Activated CD8-positive, alpha-beta memory T cell treated with anti-CD3 and anti-CD28 coated beads for 36 hours (primary cell): ENCODE measurements at regions not wholly inside any gene's neighbourhood (a gene's known extent, or its start where the extent isn't known, plus 50 kb on each side); places are given as distances from the start of the nearest gene placed in this dataset.

Experiments used
- CTCF ChIA-PET: fragments of 350-600 bp; sonication (Branson Sonifier 250); formaldehyde crosslinking; loops from one replicate; lab custom pipeline; 2021; ENCODE audit warnings: antibody characterized with exemption; lab: Charles Lee
- POLR2A ChIA-PET: fragments of 350-600 bp; sonication (Branson Sonifier 250); formaldehyde crosslinking; loops from one replicate; lab custom pipeline; 2021; ENCODE audit warnings: antibody characterized with exemption; lab: Charles Lee

- ChIA-PET CTCF (interaction anchor here (1.5 kb wide), 1 partner anchor 20 kb away, joined by 3 read pairs; no protein-coding TSS in a partner anchor), POLR2A (no interaction called here)
These were observed 270.7 kb upstream of the SSTR1 start for GRCh38 chr14:37936971-37937370.

DNA sequence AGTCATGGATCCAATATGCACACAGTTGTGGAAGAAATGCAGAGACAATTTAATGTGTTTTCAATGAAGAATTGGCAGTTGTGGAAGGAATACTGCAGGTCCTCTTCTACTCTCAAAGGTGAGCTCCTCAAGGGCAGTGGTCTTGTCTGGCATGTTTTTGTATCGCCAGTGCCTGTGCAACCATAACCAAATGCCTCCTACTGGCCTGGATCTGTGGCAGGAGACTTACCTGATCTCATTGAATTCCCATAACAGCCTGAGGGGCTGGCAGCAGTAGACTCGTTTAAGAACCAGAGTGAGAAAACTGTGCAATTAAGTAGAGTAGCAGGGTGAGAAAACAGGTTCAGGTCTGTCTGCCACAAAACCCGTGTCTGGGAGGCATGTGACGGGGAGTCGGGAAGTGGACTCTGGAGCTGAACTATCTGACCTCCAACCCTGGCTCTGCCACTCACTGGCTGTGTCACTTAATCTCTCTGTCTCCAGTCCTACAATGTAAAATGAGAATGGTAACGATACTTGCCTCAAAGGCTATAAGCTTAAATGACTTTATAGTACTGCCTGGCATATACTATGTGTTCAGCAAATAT, 268.2 kb upstream of the SSTR1 start:
- ChIA-PET POLR2A (no interaction called here), CTCF (no interaction called here)

GRCh38 chr14:37945959-37946358, 261.7 kb upstream of the SSTR1 start:
- POLR2A ChIA-PET = no interaction called here
- CTCF ChIA-PET = no interaction called here

- POLR2A ChIA-PET = no interaction called here
- CTCF ChIA-PET = no interaction called here
These were observed 260.9 kb upstream of the SSTR1 start for GRCh38 chr14:37946819-37947218.

GRCh38 chr14:37948266-37948665, 259.4 kb upstream of the SSTR1 start:
- POLR2A ChIA-PET = no interaction called here
- CTCF ChIA-PET = no interaction called here

DNA sequence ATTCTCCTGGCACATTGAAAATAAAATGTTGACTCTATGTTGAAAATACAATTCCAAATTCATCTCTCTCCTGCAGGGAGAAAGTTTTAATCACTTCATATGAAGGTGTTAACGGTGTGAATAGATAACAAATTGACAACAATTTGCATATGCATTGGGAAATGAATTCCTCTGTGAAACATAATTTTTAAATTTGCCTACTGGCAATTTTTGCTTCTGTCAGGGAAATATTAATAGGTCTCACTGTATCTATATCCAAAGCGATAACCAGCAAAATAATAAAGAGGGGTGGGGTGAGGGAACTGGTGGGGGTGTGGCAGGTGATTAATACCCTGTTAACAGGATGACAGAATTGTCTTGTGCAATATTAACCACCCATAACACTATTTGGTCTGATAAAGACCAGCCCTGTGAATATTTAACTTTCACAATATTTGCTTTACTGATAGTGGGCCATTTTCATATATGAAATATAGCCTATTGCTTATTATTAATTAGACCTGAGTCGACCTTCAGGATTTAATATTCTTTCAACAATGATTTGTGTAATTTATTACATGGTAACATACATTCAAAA, 239.0 kb upstream of the SSTR1 start:
- CTCF ChIA-PET = no interaction called here
- POLR2A ChIA-PET = no interaction called here

GRCh38 chr14:37969511-37969979, 238.2 kb upstream of the SSTR1 start:
- POLR2A ChIA-PET = no interaction called here
- CTCF ChIA-PET = no interaction called here

- POLR2A ChIA-PET = no interaction called here
- CTCF ChIA-PET = no interaction called here
These were observed 237.0 kb upstream of the SSTR1 start for GRCh38 chr14:37970696-37971095.

- ChIA-PET CTCF (no interaction called here), POLR2A (no interaction called here)
These were observed 234.5 kb upstream of the SSTR1 start for GRCh38 chr14:37972941-37973887.

GRCh38 chr14:37974421-37974820, 233.3 kb upstream of the SSTR1 start:
- ChIA-PET CTCF (no interaction called here), POLR2A (interaction anchor here (0.6 kb wide), 1 partner anchor 35 kb away, joined by 4 read pairs; no protein-coding TSS in a partner anchor)

- POLR2A ChIA-PET = no interaction called here
- CTCF ChIA-PET = no interaction called here
These were observed 230.2 kb upstream of the SSTR1 start for GRCh38 chr14:37977481-37977880.

- ChIA-PET POLR2A (no interaction called here), CTCF (no interaction called here)
These were observed 221.8 kb upstream of the SSTR1 start for GRCh38 chr14:37985826-37986470.

- ChIA-PET POLR2A (no interaction called here), CTCF (no interaction called here)
These were observed 219.2 kb upstream of the SSTR1 start for GRCh38 chr14:37988472-37988871.

DNA sequence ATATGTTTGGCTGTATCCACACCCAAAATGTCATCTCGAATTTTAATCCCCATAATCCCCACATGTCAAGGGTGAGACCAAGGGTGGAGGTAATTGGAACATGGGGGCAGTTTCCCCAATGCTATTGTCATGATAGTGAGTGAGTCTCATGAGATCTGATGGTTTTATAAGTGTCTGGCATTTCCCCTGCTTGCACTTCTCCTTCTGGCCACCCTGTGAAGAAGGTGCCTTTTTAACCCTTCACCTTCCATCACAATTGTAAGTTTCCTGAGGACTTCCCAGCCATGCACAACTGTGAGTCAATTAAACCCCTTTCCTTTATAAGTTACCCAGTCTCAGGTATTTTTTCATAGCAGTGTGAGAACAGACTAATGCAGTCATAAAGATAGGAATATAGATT, 216.7 kb upstream of the SSTR1 start:
- CTCF ChIA-PET = interaction anchor here (0.6 kb wide), 1 partner anchor 35 kb away, joined by 3 read pairs; no protein-coding TSS in a partner anchor
- POLR2A ChIA-PET = no interaction called here

DNA sequence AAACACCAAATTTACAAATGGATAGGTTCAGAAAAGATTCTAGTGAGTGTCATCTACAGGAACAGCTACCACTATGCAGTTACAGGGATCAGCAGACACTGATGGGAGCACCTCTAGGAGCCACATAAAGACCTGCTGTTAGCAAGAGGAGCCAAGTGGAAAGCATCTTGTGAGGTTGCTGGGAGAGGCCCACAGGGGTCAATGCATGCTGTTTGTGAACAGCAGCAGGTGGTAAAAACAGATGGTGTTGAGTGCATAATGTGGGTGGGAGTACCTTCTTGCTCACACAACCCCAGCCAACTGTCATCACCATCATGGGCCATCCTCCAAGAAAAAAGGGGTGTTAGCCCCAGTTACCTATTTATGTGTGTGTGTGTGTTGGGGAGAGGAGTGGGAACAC, 215.2 kb upstream of the SSTR1 start:
- CTCF ChIA-PET = no interaction called here

DNA sequence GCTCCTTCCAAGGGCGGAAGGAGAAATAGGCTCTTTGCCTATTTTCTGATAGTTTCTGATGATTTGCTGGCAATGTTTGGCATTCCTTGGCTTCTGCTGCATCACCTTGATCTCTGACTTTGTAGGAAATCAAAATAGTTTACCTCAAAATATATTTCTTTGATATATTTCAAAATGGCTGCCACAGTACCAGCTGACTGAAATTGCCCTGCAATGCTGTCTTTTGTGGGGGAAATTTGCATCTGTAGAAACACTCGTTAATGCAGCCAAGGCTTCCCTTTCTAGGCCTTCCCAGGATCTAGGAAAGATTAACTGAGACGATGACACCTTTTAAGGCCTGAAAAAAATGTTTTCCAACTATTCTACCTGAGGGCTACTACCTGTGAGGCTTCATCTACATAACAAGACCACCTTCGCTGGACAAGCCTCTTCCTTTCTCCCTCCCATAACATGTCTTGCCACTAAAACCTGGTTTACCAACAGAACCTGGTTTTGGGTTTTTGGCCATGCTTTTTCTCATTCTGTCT, 212.8 kb upstream of the SSTR1 start:
- POLR2A ChIA-PET = no interaction called here
- CTCF ChIA-PET = no interaction called here

More for the DNA sequence above, 215.2 kb upstream of the SSTR1 start:
- POLR2A ChIA-PET = no interaction called here

- POLR2A ChIA-PET = no interaction called here
These were observed 210.7 kb upstream of the SSTR1 start for GRCh38 chr14:37997017-37997416.

DNA sequence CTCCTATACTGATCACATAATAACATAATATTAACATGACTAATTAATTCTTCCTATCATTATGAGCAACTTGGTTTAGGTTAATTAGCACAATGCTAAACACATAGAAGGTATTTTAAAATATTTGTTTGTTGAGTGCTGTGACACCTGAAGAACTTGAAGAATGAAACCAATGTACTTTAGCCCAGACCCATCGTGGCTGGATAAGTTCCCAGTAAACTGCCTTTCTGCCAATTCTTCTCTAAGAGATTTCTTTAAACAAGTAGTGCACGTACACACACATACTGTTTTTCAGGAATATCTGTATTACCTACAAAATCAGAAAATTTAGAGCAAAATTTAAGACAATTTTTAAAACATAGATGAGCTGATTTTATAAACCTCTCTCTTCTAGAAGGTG, 207.4 kb upstream of the SSTR1 start:
- ChIA-PET POLR2A (no interaction called here), CTCF (no interaction called here)

More at GRCh38 chr14:37997017-37997416, 210.7 kb upstream of the SSTR1 start:
- CTCF ChIA-PET = no interaction called here

DNA sequence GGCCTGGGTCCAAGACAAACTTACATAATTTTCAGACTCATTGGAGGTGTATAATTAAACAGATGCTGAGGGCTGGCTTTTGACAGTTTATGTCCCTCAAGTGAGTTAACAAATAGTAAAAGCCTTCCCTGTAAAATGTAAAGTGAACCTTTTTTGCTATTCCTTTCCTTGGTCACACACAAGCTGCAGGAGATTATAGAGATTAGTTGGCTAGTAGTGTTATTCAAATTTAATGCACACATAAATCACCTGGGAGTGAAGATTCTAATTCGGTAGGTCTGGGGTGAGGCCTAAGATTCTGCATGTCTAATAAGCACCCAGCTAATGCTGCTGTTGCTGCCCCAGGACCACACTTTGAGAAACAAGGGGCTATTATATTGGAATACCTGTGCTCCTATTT, 206.2 kb upstream of the SSTR1 start:
- CTCF ChIA-PET = no interaction called here
- POLR2A ChIA-PET = no interaction called here
